Suprapubic skin (tissue), 4 donors: ENCODE measurements at regions not wholly inside any gene's neighbourhood (a gene's known extent, or its start where the extent isn't known, plus 50 kb on each side); places are given as distances from the start of the nearest gene placed in this dataset.

ENCODE experiments used
- DNase-seq, 2 donors: peaks; one replicate each; pipeline ENCODE4 v3.0.0-alpha.2; 2019; ENCODE audit warnings: low spot score in 2 of 2
- H3K27ac ChIP-seq: fragments of 200-600 bp; sonication (generic); one replicate; pipeline ENCODE4 v1.5.1; 2019
- H3K27me3 ChIP-seq: fragments of 200-600 bp; sonication (generic); one replicate; pipeline ENCODE4 v1.5.1; 2019
- H3K36me3 ChIP-seq: fragments of 200-600 bp; sonication (generic); one replicate; pipeline ENCODE4 v1.5.1; 2019
- H3K4me1 ChIP-seq: fragments of 200-600 bp; sonication (generic); one replicate; pipeline ENCODE4 v1.5.1; 2019
- H3K4me3 ChIP-seq: fragments of 200-600 bp; sonication (generic); one replicate; pipeline ENCODE4 v1.5.1; 2019; ENCODE audit warnings: mild to moderate bottlenecking
- H3K9me3 ChIP-seq: fragments of 200-600 bp; sonication (generic); one replicate; pipeline ENCODE4 v1.5.1; 2019
- CTCF ChIP-seq, 2 donors: fragments of 200-600 bp in 1 of 2; fragments of 450-650 bp in 1 of 2; sonication (generic) in 1 of 2; IDR thresholded peaks; one replicate each; pipeline ENCODE4 v1.5.1; 2016 to 2019; ENCODE audit warnings: antibody characterized with exemption in 2 of 2, mild to moderate bottlenecking in 1 of 2, moderate library complexity in 1 of 2
- EP300 ChIP-seq: sonication (generic); formaldehyde crosslinking; IDR thresholded peaks from one replicate; pipeline ENCODE4 v1.6.1; 2017; ENCODE audit warnings: antibody characterized with exemption
- POLR2A ChIP-seq, 2 donors: fragments of 450-650 bp; IDR thresholded peaks; one replicate each; pipeline ENCODE4 v1.6.1; 2017; ENCODE audit warnings: antibody characterized with exemption in 2 of 2, mild to moderate bottlenecking in 2 of 2, moderate library complexity in 2 of 2
- POLR2AphosphoS5 ChIP-seq, 3 donors: sonication (generic); formaldehyde crosslinking; IDR thresholded peaks; one replicate each; pipeline ENCODE4 v1.6.1; 2017; ENCODE audit warnings: antibody characterized with exemption in 3 of 3
- WGBS: methylation state at CpG from one replicate; pipeline ENCODE4 v1.1.5; 2018; 5-methylcytosine and 5-hydroxymethylcytosine counted together

GRCh38 chr1:217244971-217245370 lies 385.9 kb downstream of the GPATCH2 start:
- WGBS = 52% methylated on average over 4 of the region's 5 CpGs
- Histone ChIP-seq H3K36me3 (no peaks in the 10 kb centered on the region), H3K4me1 (no peaks in the 10 kb centered on the region), H3K9me3 (no peaks in the 10 kb centered on the region), H3K4me3 (no peak overlapping the region), H3K27ac (no peak overlapping the region), H3K27me3 (no peaks in the 10 kb centered on the region)
- DNase-seq = no peak
- TF ChIP-seq EP300 = no peak

GRCh38 chr1:217240656-217241055 lies 390.2 kb downstream of the GPATCH2 start:
- Histone ChIP-seq H3K4me3 (no peak overlapping the region), H3K27ac (no peak overlapping the region), H3K9me3 (no peaks in the 10 kb centered on the region), H3K27me3 (no peaks in the 10 kb centered on the region), H3K36me3 (no peaks in the 10 kb centered on the region), H3K4me1 (no peaks in the 10 kb centered on the region)
- 63% methylated on average over 2 of the region's 2 CpGs for WGBS
- DNase-seq = no peak
- TF ChIP-seq POLR2A (IDR thresholded peaks at IDR 0.05) (no peak), CTCF (IDR thresholded peaks at IDR 0.05) (no peak), EP300 (no peak)

- DNase-seq = no peak
- H3K9me3 ChIP-seq = no peaks in the 10 kb centered on the region
- no peak for TF ChIP-seq POLR2AphosphoS5 (IDR thresholded peaks at IDR 0.05)
- TF ChIP-seq POLR2A (IDR thresholded peaks at IDR 0.05) = no peak
- TF ChIP-seq CTCF (IDR thresholded peaks at IDR 0.05) = no peak
- no peak for TF ChIP-seq EP300
- H3K27ac ChIP-seq = no peak overlapping the region
- H3K36me3 ChIP-seq = no peaks in the 10 kb centered on the region
- no peaks in the 10 kb centered on the region for H3K27me3 ChIP-seq
- no peak overlapping the region for H3K4me3 ChIP-seq
- no peaks in the 10 kb centered on the region for H3K4me1 ChIP-seq
Observed at GRCh38 chr1:217238945-217239344, 391.9 kb downstream of the GPATCH2 start.

- no peaks in the 10 kb centered on the region for H3K9me3 ChIP-seq
- H3K27me3 ChIP-seq = no peaks in the 10 kb centered on the region
- H3K27ac ChIP-seq = no peak overlapping the region
- no peak for TF ChIP-seq POLR2A (IDR thresholded peaks at IDR 0.05)
- no peak for TF ChIP-seq POLR2AphosphoS5 (IDR thresholded peaks at IDR 0.05)
- no peak for TF ChIP-seq CTCF (IDR thresholded peaks at IDR 0.05)
- TF ChIP-seq EP300 = no peak
- 49% methylated on average over 2 of the region's 2 CpGs for WGBS
- H3K4me1 ChIP-seq = no peaks in the 10 kb centered on the region
- no peak for DNase-seq
- H3K36me3 ChIP-seq = no peaks in the 10 kb centered on the region
- H3K4me3 ChIP-seq = no peak overlapping the region
Observed at GRCh38 chr1:217230412-217230811, 400.5 kb downstream of the GPATCH2 start.

GRCh38 chr1:217228689-217229088 lies 402.2 kb downstream of the GPATCH2 start:
- 83% methylated on average over 5 of the region's 5 CpGs for WGBS

More at GRCh38 chr1:217228689-217229088, 402.2 kb downstream of the GPATCH2 start:
- Histone ChIP-seq H3K27ac (no peak overlapping the region), H3K27me3 (no peaks in the 10 kb centered on the region), H3K9me3 (no peaks in the 10 kb centered on the region), H3K36me3 (no peaks in the 10 kb centered on the region), H3K4me1 (no peaks in the 10 kb centered on the region), H3K4me3 (no peak overlapping the region)
- DNase-seq = no peak
- TF ChIP-seq CTCF (IDR thresholded peaks at IDR 0.05) (no peak), POLR2A (IDR thresholded peaks at IDR 0.05) (no peak), EP300 (no peak), POLR2AphosphoS5 (IDR thresholded peaks at IDR 0.05) (no peak)
